Activated T-helper 17 cell treated with anti-CD3 and anti-CD28 coated beads, Interleukin-2, amount 50 U/mL, for 72 hours (primary cell): ENCODE measurements at regions not wholly inside any gene's neighbourhood (a gene's known extent, or its start where the extent isn't known, plus 50 kb on each side); places are given as distances from the start of the nearest gene placed in this dataset.

ENCODE experiments used
- ATAC-seq: fragments of 150-1000 bp; cut with Tn5 transposase; replicated peaks from 2 replicates; pipeline ENCODE4 v1.10.0; 2021; ENCODE audit warnings: mild to moderate bottlenecking, moderate library complexity
- H3K27ac Mint-ChIP-seq: one replicate; pipeline ENCODE4 v1.8.0; 2022; ENCODE audit warnings: mixed read lengths
- H3K27me3 Mint-ChIP-seq: one replicate; pipeline ENCODE4 v1.8.0; 2022; ENCODE audit warnings: mixed read lengths
- H3K36me3 Mint-ChIP-seq: one replicate; pipeline ENCODE4 v1.8.0; 2022; ENCODE audit warnings: low read depth, mild to moderate bottlenecking, mixed read lengths
- H3K4me1 Mint-ChIP-seq: one replicate; pipeline ENCODE4 v1.8.0; 2022; ENCODE audit warnings: mixed read lengths
- H3K4me3 Mint-ChIP-seq: one replicate; pipeline ENCODE4 v1.8.0; 2022; ENCODE audit warnings: mild to moderate bottlenecking, mixed read lengths
- H3K9me3 Mint-ChIP-seq: one replicate; pipeline ENCODE4 v1.8.0; 2022; ENCODE audit warnings: mixed read lengths

GRCh38 chr2:37499113-37499512 lies 154.7 kb downstream of the QPCT start:
- no peak for ATAC-seq
- Mint-ChIP-seq H3K27me3 (peaks cover 3% of the 10 kb centered on the region), H3K9me3 (peaks cover 4% of the 10 kb centered on the region), H3K27ac (no peak overlapping the region), H3K4me3 (no peak overlapping the region), H3K4me1 (no peaks in the 10 kb centered on the region), H3K36me3 (no peaks in the 10 kb centered on the region)

GRCh38 chr2:37500031-37500430 lies 155.6 kb downstream of the QPCT start:
- peak; percentile 99 for ATAC-seq
- H3K27ac Mint-ChIP-seq, result no peak overlapping the region
- H3K4me1 Mint-ChIP-seq, result no peaks in the 10 kb centered on the region
- no peak overlapping the region for H3K4me3 Mint-ChIP-seq
- H3K27me3 Mint-ChIP-seq, result peaks cover 3% of the 10 kb centered on the region
- no peaks in the 10 kb centered on the region for H3K36me3 Mint-ChIP-seq
- H3K9me3 Mint-ChIP-seq, result peaks cover 4% of the 10 kb centered on the region

GRCh38 chr2:37501113-37501512 lies 156.7 kb downstream of the QPCT start:
- no peaks in the 10 kb centered on the region for H3K36me3 Mint-ChIP-seq
- H3K27ac Mint-ChIP-seq, result no peak overlapping the region
- ATAC-seq, result no peak
- H3K9me3 Mint-ChIP-seq, result no peaks in the 10 kb centered on the region
- H3K4me3 Mint-ChIP-seq, result no peak overlapping the region
- H3K27me3 Mint-ChIP-seq, result peaks cover 3% of the 10 kb centered on the region
- H3K4me1 Mint-ChIP-seq, result no peaks in the 10 kb centered on the region

- Mint-ChIP-seq H3K36me3 (no peaks in the 10 kb centered on the region), H3K4me1 (no peaks in the 10 kb centered on the region), H3K27ac (no peak overlapping the region)
These were observed 162.1 kb downstream of the QPCT start for GRCh38 chr2:37506407-37507050.

GRCh38 chr2:37507051-37507410 lies 162.6 kb downstream of the QPCT start:
- Mint-ChIP-seq H3K27me3 (no peaks in the 10 kb centered on the region), H3K9me3 (no peaks in the 10 kb centered on the region), H3K4me3 (no peak overlapping the region), H3K4me1 (no peaks in the 10 kb centered on the region), H3K27ac (no peak overlapping the region), H3K36me3 (no peaks in the 10 kb centered on the region)
- no peak for ATAC-seq

More at GRCh38 chr2:37506407-37507050, 162.1 kb downstream of the QPCT start:
- Mint-ChIP-seq H3K4me3 (no peak overlapping the region), H3K27me3 (peaks cover 3% of the 10 kb centered on the region), H3K9me3 (no peaks in the 10 kb centered on the region)
- ATAC-seq, result no peak

GRCh38 chr2:37507703-37508102 lies 163.3 kb downstream of the QPCT start:
- Mint-ChIP-seq H3K9me3 (no peaks in the 10 kb centered on the region), H3K4me3 (no peak overlapping the region), H3K4me1 (no peaks in the 10 kb centered on the region), H3K36me3 (no peaks in the 10 kb centered on the region), H3K27ac (no peak overlapping the region), H3K27me3 (no peaks in the 10 kb centered on the region)
- ATAC-seq, result no peak

- no peaks in the 10 kb centered on the region for H3K4me1 Mint-ChIP-seq
- H3K27me3 Mint-ChIP-seq, result no peaks in the 10 kb centered on the region
- no peak overlapping the region for H3K4me3 Mint-ChIP-seq
These were observed 158.5 kb downstream of the CDC42EP3 start for GRCh38 chr2:37512971-37513370.

GRCh38 chr2:37523814-37524362 lies 147.6 kb downstream of the CDC42EP3 start:
- Mint-ChIP-seq H3K27me3 (no peaks in the 10 kb centered on the region), H3K4me3 (no peak overlapping the region), H3K9me3 (no peaks in the 10 kb centered on the region), H3K4me1 (no peaks in the 10 kb centered on the region), H3K27ac (no peak overlapping the region), H3K36me3 (no peaks in the 10 kb centered on the region)
- ATAC-seq, result no peak

More at GRCh38 chr2:37512971-37513370, 158.5 kb downstream of the CDC42EP3 start:
- Mint-ChIP-seq H3K27ac (no peak overlapping the region), H3K9me3 (no peaks in the 10 kb centered on the region), H3K36me3 (no peaks in the 10 kb centered on the region)
- ATAC-seq, result no peak

- no peaks in the 10 kb centered on the region for H3K36me3 Mint-ChIP-seq
- no peaks in the 10 kb centered on the region for H3K4me1 Mint-ChIP-seq
- H3K27me3 Mint-ChIP-seq, result no peaks in the 10 kb centered on the region
- no peak for ATAC-seq
- no peaks in the 10 kb centered on the region for H3K9me3 Mint-ChIP-seq
- H3K27ac Mint-ChIP-seq, result no peak overlapping the region
- H3K4me3 Mint-ChIP-seq, result no peak overlapping the region
These were observed 145.1 kb downstream of the CDC42EP3 start for GRCh38 chr2:37526323-37526722.

GRCh38 chr2:37526856-37527255 lies 144.6 kb downstream of the CDC42EP3 start:
- Mint-ChIP-seq H3K4me1 (no peaks in the 10 kb centered on the region), H3K36me3 (no peaks in the 10 kb centered on the region), H3K9me3 (no peaks in the 10 kb centered on the region), H3K27me3 (no peaks in the 10 kb centered on the region), H3K27ac (no peak overlapping the region), H3K4me3 (no peak overlapping the region)
- no peak for ATAC-seq

GRCh38 chr2:37527361-37527760 lies 144.1 kb downstream of the CDC42EP3 start:
- H3K27me3 Mint-ChIP-seq, result no peaks in the 10 kb centered on the region
- H3K4me1 Mint-ChIP-seq, result no peaks in the 10 kb centered on the region
- H3K36me3 Mint-ChIP-seq, result no peaks in the 10 kb centered on the region
- no peaks in the 10 kb centered on the region for H3K9me3 Mint-ChIP-seq
- ATAC-seq, result no peak
- no peak overlapping the region for H3K27ac Mint-ChIP-seq
- H3K4me3 Mint-ChIP-seq, result no peak overlapping the region

- H3K27me3 Mint-ChIP-seq, result no peaks in the 10 kb centered on the region
- H3K4me1 Mint-ChIP-seq, result no peaks in the 10 kb centered on the region
- no peak for ATAC-seq
- H3K4me3 Mint-ChIP-seq, result no peak overlapping the region
- no peak overlapping the region for H3K27ac Mint-ChIP-seq
- H3K9me3 Mint-ChIP-seq, result no peaks in the 10 kb centered on the region
- no peaks in the 10 kb centered on the region for H3K36me3 Mint-ChIP-seq
These were observed 141.5 kb downstream of the CDC42EP3 start for GRCh38 chr2:37529830-37530415.

GRCh38 chr2:37532503-37532902 lies 138.9 kb downstream of the CDC42EP3 start:
- Mint-ChIP-seq H3K9me3 (no peaks in the 10 kb centered on the region), H3K27me3 (no peaks in the 10 kb centered on the region), H3K36me3 (no peaks in the 10 kb centered on the region), H3K4me3 (no peak overlapping the region), H3K27ac (no peak overlapping the region), H3K4me1 (peaks cover 4% of the 10 kb centered on the region)
- ATAC-seq, result no peak

GRCh38 chr2:37537316-37537715 lies 134.1 kb downstream of the CDC42EP3 start:
- peaks cover 4% of the 10 kb centered on the region for H3K4me1 Mint-ChIP-seq
- no peak overlapping the region for H3K4me3 Mint-ChIP-seq
- peaks cover 5% of the 10 kb centered on the region for H3K9me3 Mint-ChIP-seq
- H3K36me3 Mint-ChIP-seq, result no peaks in the 10 kb centered on the region
- H3K27me3 Mint-ChIP-seq, result no peaks in the 10 kb centered on the region
- ATAC-seq, result no peak
- no peak overlapping the region for H3K27ac Mint-ChIP-seq

GRCh38 chr2:37541516-37541915 lies 129.9 kb downstream of the CDC42EP3 start:
- no peak for ATAC-seq
- no peaks in the 10 kb centered on the region for H3K4me1 Mint-ChIP-seq
- H3K9me3 Mint-ChIP-seq, result peaks cover 5% of the 10 kb centered on the region
- H3K27me3 Mint-ChIP-seq, result peaks cover 3% of the 10 kb centered on the region
- no peak overlapping the region for H3K27ac Mint-ChIP-seq
- no peaks in the 10 kb centered on the region for H3K36me3 Mint-ChIP-seq
- H3K4me3 Mint-ChIP-seq, result no peak overlapping the region
